Mammary epithelial cell (primary cell): ENCODE measurements at regions not wholly inside any gene's neighbourhood (a gene's known extent, or its start where the extent isn't known, plus 50 kb on each side); places are given as distances from the start of the nearest gene placed in this dataset.

ENCODE experiments used
- CTCF ChIP-seq, 2 donors: IDR thresholded peaks in 1 of 2; conservative IDR thresholded peaks in 1 of 2; 2 replicates each; pipeline ENCODE4 v1.5.1; 2011 to 2012; ENCODE audit warnings: inconsistent platforms in 2 of 2, low read length in 2 of 2, mild to moderate bottlenecking in 2 of 2, control low read depth in 1 of 2, low read depth in 1 of 2; ENCODE audit not compliant: insufficient read depth in 1 of 2; ENCODE audit errors: extremely low read depth in 1 of 2
- EZH2 ChIP-seq: IDR thresholded peaks from 2 replicates; pipeline ENCODE4 v1.6.1; 2012; ENCODE audit warnings: low read length, inconsistent platforms, borderline replicate concordance

GRCh38 chr3:72594615-72595215 lies 253.5 kb downstream of the SHQ1 start:
- TF ChIP-seq CTCF (conservative IDR thresholded peaks at IDR 0.05 in 1 of 2, IDR thresholded peaks at IDR 0.05 in 1 of 2; ENCODE audit: extremely low read depth in 1 of 2, insufficient read depth in 1 of 2, low read depth in 1 of 2, low read length in 2 of 2) = no peak
- TF ChIP-seq EZH2 = no peak
